ENCODE measurements at regions not wholly inside any gene's neighbourhood (a gene's known extent, or its start where the extent isn't known, plus 50 kb on each side); places are given as distances from the start of the nearest gene placed in this dataset.

GRCh38 chr2:88253375-88253774, 83.2 kb downstream of the THNSL2 start:
- no peak for DNase-seq (ENCODE audit: low spot score in 2 of 2)
- H3K36me3 ChIP-seq: no peaks in the 10 kb centered on the region
- no peak overlapping the region for H3K4me3 ChIP-seq
- TF ChIP-seq POLR2A (IDR thresholded peaks at IDR 0.05) (no peak), POLR2AphosphoS5 (IDR thresholded peaks at IDR 0.05) (no peak), CTCF (IDR thresholded peaks at IDR 0.05) (no peak)
- H3K27me3 ChIP-seq: no peaks in the 10 kb centered on the region
- H3K9me3 ChIP-seq: peaks cover 0 to 2% of the 10 kb centered on the region in 2 donors
- intact Hi-C loops (cut with DNase I; ENCODE audit: low total_unique reads): no loop called here
- no peak overlapping the region for H3K27ac ChIP-seq
- no peaks in the 10 kb centered on the region for H3K4me1 ChIP-seq

DNA sequence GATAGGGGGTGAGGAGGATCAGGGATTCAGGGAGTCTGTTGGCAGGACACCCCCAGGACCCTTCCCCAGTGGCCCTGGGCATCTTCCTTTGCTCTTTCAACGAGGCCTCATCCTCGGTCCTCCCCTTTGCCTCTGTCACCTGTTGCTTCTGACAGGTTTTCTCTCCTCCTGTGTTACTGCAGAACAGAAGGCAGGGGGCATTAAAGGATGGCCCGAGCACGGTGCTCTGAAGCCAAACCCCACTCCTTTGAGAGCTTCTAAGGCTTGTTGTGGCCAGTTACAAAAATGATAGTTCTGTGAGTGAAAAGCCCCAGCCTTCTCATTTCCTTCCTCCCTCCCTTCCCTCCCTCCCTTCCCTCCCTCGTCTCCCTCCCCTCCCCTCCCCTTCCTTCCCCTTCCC, 82.5 kb downstream of the THNSL2 start:
- intact Hi-C loops (cut with DNase I; ENCODE audit: low total_unique reads): no loop called here
- no peak for DNase-seq (ENCODE audit: low spot score in 2 of 2)

GRCh38 chr2:88252111-88252510, 82.0 kb downstream of the THNSL2 start:
- Histone ChIP-seq H3K27ac (no peak overlapping the region), H3K4me3 (no peak overlapping the region), H3K36me3 (no peaks in the 10 kb centered on the region), H3K9me3 (peaks cover 0 to 2% of the 10 kb centered on the region in 2 donors), H3K27me3 (no peaks in the 10 kb centered on the region), H3K4me1 (no peaks in the 10 kb centered on the region)
- TF ChIP-seq CTCF (IDR thresholded peaks at IDR 0.05) (no peak), POLR2AphosphoS5 (IDR thresholded peaks at IDR 0.05) (no peak), POLR2A (IDR thresholded peaks at IDR 0.05) (no peak)
- DNase-seq (ENCODE audit: low spot score in 2 of 2): no peak
- intact Hi-C loops (cut with DNase I; ENCODE audit: low total_unique reads): no loop called here

More for the DNA sequence above, 82.5 kb downstream of the THNSL2 start:
- H3K4me3 ChIP-seq: no peak overlapping the region
- peaks cover 0 to 2% of the 10 kb centered on the region in 2 donors for H3K9me3 ChIP-seq
- no peak overlapping the region for H3K27ac ChIP-seq
- no peaks in the 10 kb centered on the region for H3K36me3 ChIP-seq
- no peaks in the 10 kb centered on the region for H3K4me1 ChIP-seq
- H3K27me3 ChIP-seq: no peaks in the 10 kb centered on the region
- TF ChIP-seq POLR2AphosphoS5 (IDR thresholded peaks at IDR 0.05): no peak
- TF ChIP-seq CTCF (IDR thresholded peaks at IDR 0.05): no peak
- TF ChIP-seq POLR2A (IDR thresholded peaks at IDR 0.05): no peak

- TF ChIP-seq POLR2A (IDR thresholded peaks at IDR 0.05) (no peak), POLR2AphosphoS5 (IDR thresholded peaks at IDR 0.05) (no peak), CTCF (IDR thresholded peaks at IDR 0.05) (no peak)
- DNase-seq (ENCODE audit: low spot score in 2 of 2): no peak
- peaks cover 0 to 2% of the 10 kb centered on the region in 2 donors for H3K9me3 ChIP-seq
- H3K4me3 ChIP-seq: no peak overlapping the region
- intact Hi-C loops (cut with DNase I; ENCODE audit: low total_unique reads): no loop called here
- no peak overlapping the region for H3K27ac ChIP-seq
- no peaks in the 10 kb centered on the region for H3K4me1 ChIP-seq
- H3K27me3 ChIP-seq: no peaks in the 10 kb centered on the region
- H3K36me3 ChIP-seq: no peaks in the 10 kb centered on the region
Measured at GRCh38 chr2:88250404-88250803, 80.3 kb downstream of the THNSL2 start.

GRCh38 chr2:88248280-88248828, 78.2 kb downstream of the THNSL2 start:
- no peak for TF ChIP-seq POLR2A (IDR thresholded peaks at IDR 0.05)
- TF ChIP-seq CTCF (IDR thresholded peaks at IDR 0.05): no peak
- TF ChIP-seq POLR2AphosphoS5 (IDR thresholded peaks at IDR 0.05): no peak
- Histone ChIP-seq H3K4me1 (no peaks in the 10 kb centered on the region), H3K27ac (no peak overlapping the region), H3K9me3 (peaks cover 0 to 2% of the 10 kb centered on the region in 2 donors), H3K27me3 (no peaks in the 10 kb centered on the region), H3K36me3 (no peaks in the 10 kb centered on the region), H3K4me3 (no peak overlapping the region)
- intact Hi-C loops (cut with DNase I; ENCODE audit: low total_unique reads): no loop called here
- no peak for DNase-seq (ENCODE audit: low spot score in 2 of 2)

All from breast epithelium (tissue), 4 donors.